ENCODE measurements at regions not wholly inside any gene's neighbourhood (a gene's known extent, or its start where the extent isn't known, plus 50 kb on each side); places are given as distances from the start of the nearest gene placed in this dataset.

- Histone ChIP-seq H3K4me3 (ENCODE audit: low read length) (no peak overlapping the region), H3K27me3 (ENCODE audit: control insufficient read depth, insufficient read depth, low read length, poor library complexity, severe bottlenecking) (no peaks in the 10 kb centered on the region), H3K9ac (ENCODE audit: extremely low read depth, low read length, poor library complexity, severe bottlenecking) (no peak overlapping the region), H3K27ac (ENCODE audit: low read depth, low read length) (no peak overlapping the region), H3K4me1 (ENCODE audit: control insufficient read depth, insufficient read depth, low read length) (no peaks in the 10 kb centered on the region), H3K9me3 (ENCODE audit: control insufficient read depth, low read length) (peaks cover 3% of the 10 kb centered on the region), H3K36me3 (ENCODE audit: control insufficient read depth, insufficient read depth, low read length) (no peaks in the 10 kb centered on the region)
- WGBS, 2 experiments (ENCODE audit: insufficient coverage in 1 of 2, insufficient read length in 1 of 2) = 61 to 79% methylated on average over 6 to 9 of the region's 9 CpGs
- Mint-ChIP-seq H3K27me3 (ENCODE audit: insufficient read depth) (no peaks in the 10 kb centered on the region), H3K27ac (no peak overlapping the region), H3K9me3 (peaks cover 2% of the 10 kb centered on the region), H3K4me3 (no peak overlapping the region), H3K4me1 (peaks cover 7% of the 10 kb centered on the region), H3K36me3 (ENCODE audit: low read depth) (no peaks in the 10 kb centered on the region)
- TF ChIP-seq, protein P1, sequence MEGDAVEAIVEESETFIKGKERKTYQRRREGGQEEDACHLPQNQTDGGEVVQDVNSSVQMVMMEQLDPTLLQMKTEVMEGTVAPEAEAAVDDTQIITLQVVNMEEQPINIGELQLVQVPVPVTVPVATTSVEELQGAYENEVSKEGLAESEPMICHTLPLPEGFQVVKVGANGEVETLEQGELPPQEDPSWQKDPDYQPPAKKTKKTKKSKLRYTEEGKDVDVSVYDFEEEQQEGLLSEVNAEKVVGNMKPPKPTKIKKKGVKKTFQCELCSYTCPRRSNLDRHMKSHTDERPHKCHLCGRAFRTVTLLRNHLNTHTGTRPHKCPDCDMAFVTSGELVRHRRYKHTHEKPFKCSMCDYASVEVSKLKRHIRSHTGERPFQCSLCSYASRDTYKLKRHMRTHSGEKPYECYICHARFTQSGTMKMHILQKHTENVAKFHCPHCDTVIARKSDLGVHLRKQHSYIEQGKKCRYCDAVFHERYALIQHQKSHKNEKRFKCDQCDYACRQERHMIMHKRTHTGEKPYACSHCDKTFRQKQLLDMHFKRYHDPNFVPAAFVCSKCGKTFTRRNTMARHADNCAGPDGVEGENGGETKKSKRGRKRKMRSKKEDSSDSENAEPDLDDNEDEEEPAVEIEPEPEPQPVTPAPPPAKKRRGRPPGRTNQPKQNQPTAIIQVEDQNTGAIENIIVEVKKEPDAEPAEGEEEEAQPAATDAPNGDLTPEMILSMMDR (conservative IDR thresholded peaks at IDR 0.05) = no peak
- no peak for DNase-seq
Measured at GRCh38 chr5:168193493-168194250, 97.8 kb upstream of the WWC1 start.

GRCh38 chr5:168195110-168195509 is 96.3 kb upstream of the WWC1 start:
- Mint-ChIP-seq H3K4me1 (peaks cover 7% of the 10 kb centered on the region), H3K27me3 (ENCODE audit: insufficient read depth) (no peaks in the 10 kb centered on the region), H3K36me3 (ENCODE audit: low read depth) (no peaks in the 10 kb centered on the region), H3K27ac (no peak overlapping the region), H3K4me3 (no peak overlapping the region), H3K9me3 (no peaks in the 10 kb centered on the region)
- Histone ChIP-seq H3K36me3 (ENCODE audit: control insufficient read depth, insufficient read depth, low read length) (peaks cover 11% of the 10 kb centered on the region), H3K27me3 (ENCODE audit: control insufficient read depth, insufficient read depth, low read length, poor library complexity, severe bottlenecking) (no peaks in the 10 kb centered on the region), H3K4me1 (ENCODE audit: control insufficient read depth, insufficient read depth, low read length) (no peaks in the 10 kb centered on the region), H3K9me3 (ENCODE audit: control insufficient read depth, low read length) (no peaks in the 10 kb centered on the region), H3K9ac (ENCODE audit: extremely low read depth, low read length, poor library complexity, severe bottlenecking) (no peak overlapping the region), H3K27ac (ENCODE audit: low read depth, low read length) (no peak overlapping the region), H3K4me3 (ENCODE audit: low read length) (no peak overlapping the region)
- TF ChIP-seq, protein P1 (conservative IDR thresholded peaks at IDR 0.05) = peak; percentile 32
- no peak for DNase-seq
- 90 to 91% methylated on average over 8 to 9 of the region's 9 CpGs for WGBS, 2 experiments (ENCODE audit: insufficient coverage in 1 of 2, insufficient read length in 1 of 2)

DNA sequence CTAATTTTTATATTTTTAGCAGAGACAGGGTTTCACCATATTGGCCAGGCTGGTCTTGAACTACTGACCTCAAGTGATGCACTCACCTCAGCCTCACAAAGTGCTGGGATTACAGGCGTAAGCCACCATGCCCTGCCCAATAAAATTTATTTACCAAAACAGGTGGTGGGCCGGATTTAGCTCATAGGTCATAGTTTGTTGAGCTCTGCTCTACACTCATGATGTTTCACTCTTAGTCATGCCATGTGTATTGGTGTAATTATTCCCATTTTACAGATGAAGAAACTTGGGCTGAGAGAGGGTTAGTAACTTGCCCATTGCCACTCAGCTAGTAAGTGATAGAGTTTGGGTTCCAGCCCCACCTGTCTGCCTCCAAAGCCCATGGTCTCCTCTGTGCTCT is 93.1 kb upstream of the WWC1 start:
- no peaks in the 10 kb centered on the region for H3K9me3 Mint-ChIP-seq
- peaks cover 11% of the 10 kb centered on the region for H3K36me3 ChIP-seq (ENCODE audit: control insufficient read depth, insufficient read depth, low read length)

More for the DNA sequence above, 93.1 kb upstream of the WWC1 start:
- no peak for DNase-seq
- WGBS, 2 experiments (ENCODE audit: insufficient coverage in 1 of 2, insufficient read length in 1 of 2) = 93% methylated on average over 2 of the region's 2 CpGs
- Histone ChIP-seq H3K27ac (ENCODE audit: low read depth, low read length) (no peak overlapping the region), H3K4me1 (ENCODE audit: control insufficient read depth, insufficient read depth, low read length) (no peaks in the 10 kb centered on the region), H3K9ac (ENCODE audit: extremely low read depth, low read length, poor library complexity, severe bottlenecking) (no peak overlapping the region), H3K9me3 (ENCODE audit: control insufficient read depth, low read length) (no peaks in the 10 kb centered on the region), H3K4me3 (ENCODE audit: low read length) (no peak overlapping the region), H3K27me3 (ENCODE audit: control insufficient read depth, insufficient read depth, low read length, poor library complexity, severe bottlenecking) (no peaks in the 10 kb centered on the region)
- Mint-ChIP-seq H3K27ac (no peak overlapping the region), H3K4me3 (no peak overlapping the region), H3K4me1 (peaks cover 7% of the 10 kb centered on the region), H3K36me3 (ENCODE audit: low read depth) (no peaks in the 10 kb centered on the region), H3K27me3 (ENCODE audit: insufficient read depth) (no peaks in the 10 kb centered on the region)
- TF ChIP-seq, protein P1 (conservative IDR thresholded peaks at IDR 0.05) = no peak

Measured in endodermal cell (in vitro differentiated cells).